ENCODE measurements at regions not wholly inside any gene's neighbourhood (a gene's known extent, or its start where the extent isn't known, plus 50 kb on each side); places are given as distances from the start of the nearest gene placed in this dataset.
"Not testable (repeated sequence)": the region's sequence is repeated elsewhere in the genome, so short reads cannot be mapped to it uniquely, and the experiment has no call there.

GRCh38 chr7:49596701-49597491, 176.5 kb upstream of the VWC2 start:
- H3K27me3 ChIP-seq (ENCODE audit: control insufficient read depth in 2 of 2, insufficient read depth in 2 of 2, low read length in 2 of 2), result no peaks in the 10 kb centered on the region
- DNase-seq (no peak), ATAC-seq (no peak)
- Mint-ChIP-seq H3K27ac (no peak overlapping the region), H3K4me1 (no peaks in the 10 kb centered on the region), H3K9me3 (peaks cover 0 to 17% (median 0%) of the 10 kb centered on the region in 11 donors), H3K27me3 (no peaks in the 10 kb centered on the region), H3K36me3 (no peaks in the 10 kb centered on the region), H3K4me3 (no peak overlapping the region)
- intact Hi-C loops (cut with micrococcal nuclease), result no loop called here
- H3K36me3 ChIP-seq (ENCODE audit: control insufficient read depth in 2 of 3, insufficient read depth in 3 of 3, low read length in 3 of 3), result no peaks in the 10 kb centered on the region
- CTCF ChIA-PET, result no interaction called here
- H3K4me3 ChIP-seq (ENCODE audit: low read length), result no peak overlapping the region
- H3K9me3 ChIP-seq (ENCODE audit: control insufficient read depth in 2 of 3, low read length in 3 of 3), result no peaks in the 10 kb centered on the region
- H3K4me1 ChIP-seq (ENCODE audit: control insufficient read depth in 2 of 2, insufficient read depth in 2 of 2, low read length in 2 of 2), result no peaks in the 10 kb centered on the region
- POLR2A ChIA-PET, result no interaction called here
- H3K27ac ChIP-seq (ENCODE audit: low read depth, low read length), result no peak overlapping the region

GRCh38 chr7:49597805-49598204, 175.6 kb upstream of the VWC2 start:
- H3K27me3 ChIP-seq (ENCODE audit: control insufficient read depth in 2 of 2, insufficient read depth in 2 of 2, low read length in 2 of 2), result no peaks in the 10 kb centered on the region
- H3K4me3 Mint-ChIP-seq, result no peak overlapping the region
- no peak overlapping the region for H3K27ac ChIP-seq (ENCODE audit: low read depth, low read length)
- H3K4me3 ChIP-seq (ENCODE audit: low read length), result no peak overlapping the region
- H3K9me3 Mint-ChIP-seq, result peaks cover 0 to 17% (median 0%) of the 10 kb centered on the region in 11 donors
- no peaks in the 10 kb centered on the region for H3K4me1 ChIP-seq (ENCODE audit: control insufficient read depth in 2 of 2, insufficient read depth in 2 of 2, low read length in 2 of 2)
- DNase-seq, result no peak
- no peaks in the 10 kb centered on the region for H3K36me3 Mint-ChIP-seq
- no peak overlapping the region for H3K27ac Mint-ChIP-seq
- intact Hi-C loops (cut with micrococcal nuclease), result no loop called here
- H3K36me3 ChIP-seq (ENCODE audit: control insufficient read depth in 2 of 3, insufficient read depth in 3 of 3, low read length in 3 of 3), result no peaks in the 10 kb centered on the region
- CTCF ChIA-PET, result no interaction called here
- no peaks in the 10 kb centered on the region for H3K27me3 Mint-ChIP-seq
- H3K9me3 ChIP-seq (ENCODE audit: control insufficient read depth in 2 of 3, low read length in 3 of 3), result no peaks in the 10 kb centered on the region
- ATAC-seq, result no peak
- H3K4me1 Mint-ChIP-seq, result no peaks in the 10 kb centered on the region
- POLR2A ChIA-PET, result no interaction called here

GRCh38 chr7:49611951-49612350, 161.5 kb upstream of the VWC2 start:
- H3K4me1 ChIP-seq (ENCODE audit: control insufficient read depth in 2 of 2, insufficient read depth in 2 of 2, low read length in 2 of 2), result no peaks in the 10 kb centered on the region
- DNase-seq, result no peak
- no peaks in the 10 kb centered on the region for H3K36me3 ChIP-seq (ENCODE audit: control insufficient read depth in 2 of 3, insufficient read depth in 3 of 3, low read length in 3 of 3)
- ATAC-seq, result no peak
- H3K4me3 Mint-ChIP-seq, result no peak overlapping the region
- intact Hi-C loops (cut with micrococcal nuclease), result no loop called here
- ChIA-PET POLR2A (no interaction called here), CTCF (no interaction called here)
- H3K9me3 Mint-ChIP-seq, result peaks cover 0 to 34% (median 7%) of the 10 kb centered on the region in 11 donors
- no peak overlapping the region for H3K27ac ChIP-seq (ENCODE audit: low read depth, low read length)
- no peaks in the 10 kb centered on the region for H3K27me3 Mint-ChIP-seq
- H3K27ac Mint-ChIP-seq, result no peak overlapping the region
- H3K9me3 ChIP-seq (ENCODE audit: control insufficient read depth in 2 of 3, low read length in 3 of 3), result no peaks in the 10 kb centered on the region
- H3K27me3 ChIP-seq (ENCODE audit: control insufficient read depth in 2 of 2, insufficient read depth in 2 of 2, low read length in 2 of 2), result no peaks in the 10 kb centered on the region
- H3K36me3 Mint-ChIP-seq, result no peaks in the 10 kb centered on the region
- no peak overlapping the region for H3K4me3 ChIP-seq (ENCODE audit: low read length)
- no peaks in the 10 kb centered on the region for H3K4me1 Mint-ChIP-seq

- H3K4me3 ChIP-seq (ENCODE audit: low read length), result no peak overlapping the region
- peaks cover 0 to 22% (median 7%) of the 10 kb centered on the region in 11 donors for H3K9me3 Mint-ChIP-seq
- H3K4me1 Mint-ChIP-seq, result no peaks in the 10 kb centered on the region
- ChIA-PET CTCF (no interaction called here), POLR2A (no interaction called here)
- H3K27ac Mint-ChIP-seq, result no peak overlapping the region
- no peak overlapping the region for H3K4me3 Mint-ChIP-seq
- H3K9me3 ChIP-seq (ENCODE audit: control insufficient read depth in 2 of 3, low read length in 3 of 3), result no peaks in the 10 kb centered on the region
- no peak for ATAC-seq
- no peaks in the 10 kb centered on the region for H3K36me3 ChIP-seq (ENCODE audit: control insufficient read depth in 2 of 3, insufficient read depth in 3 of 3, low read length in 3 of 3)
- no peaks in the 10 kb centered on the region for H3K4me1 ChIP-seq (ENCODE audit: control insufficient read depth in 2 of 2, insufficient read depth in 2 of 2, low read length in 2 of 2)
- no peak for DNase-seq
- intact Hi-C loops (cut with micrococcal nuclease), result no loop called here
- H3K27me3 Mint-ChIP-seq, result no peaks in the 10 kb centered on the region
- no peaks in the 10 kb centered on the region for H3K27me3 ChIP-seq (ENCODE audit: control insufficient read depth in 2 of 2, insufficient read depth in 2 of 2, low read length in 2 of 2)
- H3K27ac ChIP-seq (ENCODE audit: low read depth, low read length), result no peak overlapping the region
- H3K36me3 Mint-ChIP-seq, result no peaks in the 10 kb centered on the region
These were observed 159.7 kb upstream of the VWC2 start for GRCh38 chr7:49613759-49614158.

GRCh38 chr7:49614974-49615373, 158.5 kb upstream of the VWC2 start:
- ATAC-seq; intact Hi-C loops (cut with micrococcal nuclease); H3K4me1 Mint-ChIP-seq; H3K36me3 Mint-ChIP-seq; DNase-seq; H3K4me3 ChIP-seq (ENCODE audit: low read length); H3K36me3 ChIP-seq (ENCODE audit: control insufficient read depth in 2 of 3, insufficient read depth in 3 of 3, low read length in 3 of 3); H3K27me3 ChIP-seq (ENCODE audit: control insufficient read depth in 2 of 2, insufficient read depth in 2 of 2, low read length in 2 of 2); H3K27me3 Mint-ChIP-seq; POLR2A ChIA-PET; H3K4me1 ChIP-seq (ENCODE audit: control insufficient read depth in 2 of 2, insufficient read depth in 2 of 2, low read length in 2 of 2); H3K4me3 Mint-ChIP-seq; CTCF ChIA-PET; H3K27ac Mint-ChIP-seq; H3K27ac ChIP-seq (ENCODE audit: low read depth, low read length); H3K9me3 ChIP-seq (ENCODE audit: control insufficient read depth in 2 of 3, low read length in 3 of 3): not testable (repeated sequence)
- H3K9me3 Mint-ChIP-seq, result peaks cover 0 to 29% (median 10%) of the 10 kb centered on the region in 11 donors

- Histone ChIP-seq H3K4me1 (ENCODE audit: control insufficient read depth in 2 of 2, insufficient read depth in 2 of 2, low read length in 2 of 2) (no peaks in the 10 kb centered on the region), H3K4me3 (ENCODE audit: low read length) (no peak overlapping the region), H3K27me3 (ENCODE audit: control insufficient read depth in 2 of 2, insufficient read depth in 2 of 2, low read length in 2 of 2) (no peaks in the 10 kb centered on the region), H3K36me3 (ENCODE audit: control insufficient read depth in 2 of 3, insufficient read depth in 3 of 3, low read length in 3 of 3) (no peaks in the 10 kb centered on the region), H3K9me3 (ENCODE audit: control insufficient read depth in 2 of 3, low read length in 3 of 3) (peaks cover 0 to 5% (median 0%) of the 10 kb centered on the region in 3 experiments), H3K27ac (ENCODE audit: low read depth, low read length) (no peak overlapping the region)
- ChIA-PET CTCF (no interaction called here), POLR2A (no interaction called here)
- DNase-seq (no peak), ATAC-seq (no peak)
- Mint-ChIP-seq H3K4me1 (no peaks in the 10 kb centered on the region), H3K27ac (no peak overlapping the region), H3K27me3 (no peaks in the 10 kb centered on the region), H3K36me3 (no peaks in the 10 kb centered on the region), H3K9me3 (peaks cover 3 to 28% (median 13%) of the 10 kb centered on the region in 11 donors), H3K4me3 (no peak overlapping the region)
- intact Hi-C loops (cut with micrococcal nuclease), result no loop called here
These were observed 155.4 kb upstream of the VWC2 start for GRCh38 chr7:49618028-49618427.

GRCh38 chr7:49623943-49624342, 149.5 kb upstream of the VWC2 start:
- intact Hi-C loops (cut with micrococcal nuclease), result no loop called here
- H3K9me3 Mint-ChIP-seq, result peaks cover 0 to 20% (median 6%) of the 10 kb centered on the region in 11 donors
- Histone ChIP-seq H3K9me3 (ENCODE audit: control insufficient read depth in 2 of 3, low read length in 3 of 3) (peaks cover 0 to 4% (median 0%) of the 10 kb centered on the region in 3 experiments), H3K4me1 (ENCODE audit: control insufficient read depth in 2 of 2, insufficient read depth in 2 of 2, low read length in 2 of 2) (no peaks in the 10 kb centered on the region), H3K4me3 (ENCODE audit: low read length) (no peak overlapping the region), H3K27me3 (ENCODE audit: control insufficient read depth in 2 of 2, insufficient read depth in 2 of 2, low read length in 2 of 2) (no peaks in the 10 kb centered on the region), H3K36me3 (ENCODE audit: control insufficient read depth in 2 of 3, insufficient read depth in 3 of 3, low read length in 3 of 3) (no peaks in the 10 kb centered on the region), H3K27ac (ENCODE audit: low read depth, low read length) (no peak overlapping the region)
- DNase-seq (no peak), ATAC-seq (no peak)
- H3K4me1 Mint-ChIP-seq, result no peaks in the 10 kb centered on the region
- POLR2A ChIA-PET, result no interaction called here
- H3K27me3 Mint-ChIP-seq, result no peaks in the 10 kb centered on the region
- CTCF ChIA-PET, result no interaction called here
- H3K36me3 Mint-ChIP-seq, result no peaks in the 10 kb centered on the region
- no peak overlapping the region for H3K4me3 Mint-ChIP-seq
- H3K27ac Mint-ChIP-seq, result no peak overlapping the region
